ENCODE measurements at regions not wholly inside any gene's neighbourhood (a gene's known extent, or its start where the extent isn't known, plus 50 kb on each side); places are given as distances from the start of the nearest gene placed in this dataset.
"Not testable (repeated sequence)": the region's sequence is repeated elsewhere in the genome, so short reads cannot be mapped to it uniquely, and the experiment has no call there.

- TF ChIP-seq EZH2phosphoT487 (IDR thresholded peaks at IDR 0.05; ENCODE audit: borderline replicate concordance, low read length) (no peak), CTCF (IDR thresholded peaks at IDR 0.05; ENCODE audit: low read depth, low read length, poor library complexity, severe bottlenecking) (no peak)
- no peaks in the 10 kb centered on the region for H3K27me3 ChIP-seq (ENCODE audit: control insufficient read depth, low read length)
- no peaks in the 10 kb centered on the region for H3K36me3 ChIP-seq (ENCODE audit: control insufficient read depth, low read length)
- no peaks in the 10 kb centered on the region for H3K9me3 ChIP-seq (ENCODE audit: control insufficient read depth, insufficient read depth, low read length)
- H3K79me2 ChIP-seq (ENCODE audit: control insufficient read depth, low read length) = no peaks in the 10 kb centered on the region
- H4K20me1 ChIP-seq (ENCODE audit: control insufficient read depth, insufficient read depth, low read depth, low read length) = no peaks in the 10 kb centered on the region
- no peak overlapping the region for H3K27ac ChIP-seq (ENCODE audit: low read depth, low read length)
- no peaks in the 10 kb centered on the region for H3F3A ChIP-seq (ENCODE audit: control insufficient read depth, insufficient read depth)
- H3K4me2 ChIP-seq (ENCODE audit: low read length) = no peak overlapping the region
- no peak overlapping the region for H3K4me3 ChIP-seq (ENCODE audit: low read length)
- no peaks in the 10 kb centered on the region for H3K4me1 ChIP-seq (ENCODE audit: control insufficient read depth, low read length)
- H3K9me2 ChIP-seq (replicated peaks; ENCODE audit: control insufficient read depth, low read length) = no peaks in the 10 kb centered on the region
Measured at GRCh38 chr11:22089609-22090008, 103.3 kb upstream of the ANO5 start.

GRCh38 chr11:22106566-22106965, 86.3 kb upstream of the ANO5 start:
- Histone ChIP-seq H3K4me3 (ENCODE audit: low read length) (no peak overlapping the region), H3K27me3 (ENCODE audit: control insufficient read depth, low read length) (no peaks in the 10 kb centered on the region), H3K4me1 (ENCODE audit: control insufficient read depth, low read length) (no peaks in the 10 kb centered on the region), H3F3A (ENCODE audit: control insufficient read depth, insufficient read depth) (no peaks in the 10 kb centered on the region), H3K9me2 (replicated peaks; ENCODE audit: control insufficient read depth, low read length) (no peaks in the 10 kb centered on the region), H3K27ac (ENCODE audit: low read depth, low read length) (no peak overlapping the region), H4K20me1 (ENCODE audit: control insufficient read depth, insufficient read depth, low read depth, low read length) (no peaks in the 10 kb centered on the region), H3K9me3 (ENCODE audit: control insufficient read depth, insufficient read depth, low read length) (no peaks in the 10 kb centered on the region), H3K79me2 (ENCODE audit: control insufficient read depth, low read length) (no peaks in the 10 kb centered on the region), H3K36me3 (ENCODE audit: control insufficient read depth, low read length) (no peaks in the 10 kb centered on the region), H3K4me2 (ENCODE audit: low read length) (no peak overlapping the region)
- no peak for TF ChIP-seq EZH2phosphoT487 (IDR thresholded peaks at IDR 0.05; ENCODE audit: borderline replicate concordance, low read length)
- no peak for TF ChIP-seq CTCF (IDR thresholded peaks at IDR 0.05; ENCODE audit: low read depth, low read length, poor library complexity, severe bottlenecking)

- no peaks in the 10 kb centered on the region for H3K36me3 ChIP-seq (ENCODE audit: control insufficient read depth, low read length)
- H3K27me3 ChIP-seq (ENCODE audit: control insufficient read depth, low read length) = no peaks in the 10 kb centered on the region
- H3K79me2 ChIP-seq (ENCODE audit: control insufficient read depth, low read length) = no peaks in the 10 kb centered on the region
- no peaks in the 10 kb centered on the region for H3K9me3 ChIP-seq (ENCODE audit: control insufficient read depth, insufficient read depth, low read length)
- no peak overlapping the region for H3K4me3 ChIP-seq (ENCODE audit: low read length)
- H3K27ac ChIP-seq (ENCODE audit: low read depth, low read length) = no peak overlapping the region
- no peaks in the 10 kb centered on the region for H3K4me1 ChIP-seq (ENCODE audit: control insufficient read depth, low read length)
- no peak overlapping the region for H3K4me2 ChIP-seq (ENCODE audit: low read length)
- H3F3A ChIP-seq (ENCODE audit: control insufficient read depth, insufficient read depth) = no peaks in the 10 kb centered on the region
- no peak for TF ChIP-seq EZH2phosphoT487 (IDR thresholded peaks at IDR 0.05; ENCODE audit: borderline replicate concordance, low read length)
- no peak for TF ChIP-seq CTCF (IDR thresholded peaks at IDR 0.05; ENCODE audit: low read depth, low read length, poor library complexity, severe bottlenecking)
- H4K20me1 ChIP-seq (ENCODE audit: control insufficient read depth, insufficient read depth, low read depth, low read length) = no peaks in the 10 kb centered on the region
- H3K9me2 ChIP-seq (replicated peaks; ENCODE audit: control insufficient read depth, low read length) = no peaks in the 10 kb centered on the region
Measured at GRCh38 chr11:22115470-22116029, 77.3 kb upstream of the ANO5 start.

- H3K79me2 ChIP-seq (ENCODE audit: control insufficient read depth, low read length); H3K36me3 ChIP-seq (ENCODE audit: control insufficient read depth, low read length); H3K4me2 ChIP-seq (ENCODE audit: low read length); H3K27ac ChIP-seq (ENCODE audit: low read depth, low read length); H3K9me2 ChIP-seq (replicated peaks; ENCODE audit: control insufficient read depth, low read length); H3K27me3 ChIP-seq (ENCODE audit: control insufficient read depth, low read length); H3K9me3 ChIP-seq (ENCODE audit: control insufficient read depth, insufficient read depth, low read length); H3K4me3 ChIP-seq (ENCODE audit: low read length); H3F3A ChIP-seq (ENCODE audit: control insufficient read depth, insufficient read depth); H4K20me1 ChIP-seq (ENCODE audit: control insufficient read depth, insufficient read depth, low read depth, low read length); H3K4me1 ChIP-seq (ENCODE audit: control insufficient read depth, low read length): not testable (repeated sequence)
Measured at GRCh38 chr11:22127981-22128380, 64.9 kb upstream of the ANO5 start.
